ENCODE measurements at regions not wholly inside any gene's neighbourhood (a gene's known extent, or its start where the extent isn't known, plus 50 kb on each side); places are given as distances from the start of the nearest gene placed in this dataset.

GRCh38 chr19:29096896-29097295 lies 116.1 kb downstream of the UQCRFS1 start:
- DNase-seq: no peak

GRCh38 chr19:29093553-29093908 lies 119.4 kb downstream of the UQCRFS1 start:
- no peak for DNase-seq

- no peak for DNase-seq
Measured at GRCh38 chr19:29092712-29093552, 120.0 kb downstream of the UQCRFS1 start.

GRCh38 chr19:29090783-29091526 lies 122.0 kb downstream of the UQCRFS1 start:
- DNase-seq: no peak

- no peak for DNase-seq
Measured at GRCh38 chr19:29089315-29089870, 123.6 kb downstream of the UQCRFS1 start.

GRCh38 chr19:29088761-29089160 lies 124.2 kb downstream of the UQCRFS1 start:
- peak in 9 of 58 donors; percentile 1 to 43 (median 7) for DNase-seq

GRCh38 chr19:29086646-29087045 lies 126.3 kb downstream of the UQCRFS1 start:
- DNase-seq: no peak

GRCh38 chr19:29086182-29086581 lies 126.8 kb downstream of the UQCRFS1 start:
- no peak for DNase-seq

- DNase-seq: no peak
Measured at GRCh38 chr19:29085630-29086029, 127.3 kb downstream of the UQCRFS1 start.

- no peak for DNase-seq
Measured at GRCh38 chr19:29085206-29085605, 127.7 kb downstream of the UQCRFS1 start.

- no peak for DNase-seq
Measured at GRCh38 chr19:29084266-29084665, 128.7 kb downstream of the UQCRFS1 start.

- DNase-seq: no peak
Measured at GRCh38 chr19:29083863-29084262, 129.1 kb downstream of the UQCRFS1 start.

- DNase-seq: no peak
Measured at GRCh38 chr19:29079356-29080032, 133.5 kb downstream of the UQCRFS1 start.

- no peak for DNase-seq
Measured at GRCh38 chr19:29076963-29077362, 136.0 kb downstream of the UQCRFS1 start.

- no peak for DNase-seq
Measured at GRCh38 chr19:29076161-29076560, 136.8 kb downstream of the UQCRFS1 start.

- DNase-seq: no peak
Measured at GRCh38 chr19:29075149-29075548, 137.8 kb downstream of the UQCRFS1 start.

- no peak for DNase-seq
Measured at GRCh38 chr19:29074579-29074978, 138.4 kb downstream of the UQCRFS1 start.

- DNase-seq: no peak
Measured at GRCh38 chr19:29067831-29068230, 145.1 kb downstream of the UQCRFS1 start.

- DNase-seq: peak in 11 of 58 donors; percentile 0 to 17 (median 5)
Measured at GRCh38 chr19:29062475-29063435, 150.2 kb downstream of the UQCRFS1 start.

GRCh38 chr19:29060813-29061364 lies 152.1 kb downstream of the UQCRFS1 start:
- DNase-seq: no peak

Data from anterior cingulate cortex (tissue), 58 donors.